Heart left ventricle (tissue), 13 donors: ENCODE measurements at regions not wholly inside any gene's neighbourhood (a gene's known extent, or its start where the extent isn't known, plus 50 kb on each side); places are given as distances from the start of the nearest gene placed in this dataset.

ENCODE experiments used
- CTCF ChIP-seq, 12 donors: fragments of 200-600 bp; sonication (generic) in 4 of 12; IDR thresholded peaks; one replicate each; pipeline versions ENCODE4 v1.5.0 to v1.8.0; 2018 to 2022; ENCODE audit warnings: antibody characterized with exemption in 12 of 12, mild to moderate bottlenecking in 5 of 12
- POLR2A ChIP-seq, 2 donors: fragments of 450-650 bp; IDR thresholded peaks; one replicate each; pipeline ENCODE4 v1.6.1; 2017; ENCODE audit warnings: antibody characterized with exemption in 2 of 2, mild to moderate bottlenecking in 2 of 2, moderate library complexity in 2 of 2
- donor health status: ischemic (EF 13 %, LVEDD 7.1; RV severe dilation, severe dysfunction).
- donor health status: DM: no; HTN: yes; CAD: no.
- donor health status: DM: no; HTN: no; CAD: no.
- donor health status: ischemic (EF 25% LVEDD 6.9; RV normal size, moderate dysfunction).
- donor health status: ischemic (EF 25% LVEDD 5.7; RV mildly dilated, moderate dysfunction).
- donor health status: ischemic (EF 35%, LVEDD 5.7; RV mildly dilated, moderate dysfunction).
- donor health status: nonischemic (EF 11% LVEDD 7.7; RV severe dilation, severe dysfunction).
- donor health status: DM: yes; HTN: yes; CAD: no.
- donor health status: PGD.
- donor health status: ischemic (EF 29% LVEDD 5.4; RV normal size, mild dysfunction).
- donor health status: nonischemic (EF 23%, LVEDD 6.1; RV moderate dilation, normal function).

DNA sequence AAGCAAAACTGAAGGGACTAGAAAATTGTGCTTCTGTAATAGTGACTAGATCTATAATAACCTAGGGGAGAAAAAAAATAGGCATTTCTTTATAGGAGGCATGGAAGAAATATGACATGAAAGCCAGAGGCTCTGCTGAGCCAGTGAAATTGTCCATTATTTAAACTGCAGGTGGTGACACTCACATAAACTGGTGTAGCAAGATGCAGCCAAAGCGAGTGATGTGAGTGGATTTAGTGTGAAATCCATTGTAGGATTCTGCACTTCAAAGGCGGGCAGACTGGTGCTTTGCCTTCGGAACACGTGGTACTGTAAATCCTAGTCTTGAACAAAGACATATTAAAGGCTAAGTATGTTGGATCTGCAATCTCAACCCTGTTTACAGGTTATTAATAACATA lies 361.9 kb downstream of the TBC1D4 start:
- TF ChIP-seq CTCF (IDR thresholded peaks at IDR 0.05) = no peak
- TF ChIP-seq POLR2A (IDR thresholded peaks at IDR 0.05) = no peak
